Parathyroid adenoma (tissue), 2 donors: ENCODE measurements at regions not wholly inside any gene's neighbourhood (a gene's known extent, or its start where the extent isn't known, plus 50 kb on each side); places are given as distances from the start of the nearest gene placed in this dataset.

Experiments used
- H2AFZ ChIP-seq: fragments of 300-600 bp; sonication (generic); one replicate; pipeline ENCODE4 v1.7.0; 2017; ENCODE audit warnings: antibody characterized with exemption, mild to moderate bottlenecking
- H3K27ac ChIP-seq: fragments of 300-600 bp; sonication (generic); one replicate; pipeline ENCODE4 v1.7.0; 2017
- H3K27me3 ChIP-seq: fragments of 300-600 bp; sonication (generic); one replicate; pipeline ENCODE4 v1.7.0; 2017; ENCODE audit warnings: low read length; ENCODE audit not compliant: control insufficient read depth, insufficient read depth
- H3K36me3 ChIP-seq: fragments of 300-600 bp; sonication (generic); one replicate; pipeline ENCODE4 v1.7.0; 2017; ENCODE audit warnings: low read length; ENCODE audit not compliant: control insufficient read depth, insufficient read depth
- H3K4me1 ChIP-seq: fragments of 300-600 bp; sonication (generic); one replicate; pipeline ENCODE4 v1.7.0; 2017; ENCODE audit warnings: control low read depth
- H3K4me2 ChIP-seq: fragments of 300-600 bp; sonication (generic); one replicate; pipeline ENCODE4 v1.7.0; 2017; ENCODE audit warnings: low read length
- H3K4me3 ChIP-seq: fragments of 300-600 bp; sonication (generic); one replicate; pipeline ENCODE4 v1.7.0; 2017; ENCODE audit warnings: low read depth, low read length
- H3K79me2 ChIP-seq: fragments of 300-600 bp; sonication (generic); one replicate; pipeline ENCODE4 v1.7.0; 2017; ENCODE audit warnings: control low read depth
- H3K9ac ChIP-seq: fragments of 300-600 bp; sonication (generic); one replicate; pipeline ENCODE4 v1.7.0; 2017; ENCODE audit warnings: mild to moderate bottlenecking
- H3K9me3 ChIP-seq: fragments of 300-600 bp; sonication (generic); one replicate; pipeline ENCODE4 v1.7.0; 2017; ENCODE audit warnings: low read length; ENCODE audit not compliant: control insufficient read depth
- CTCF ChIP-seq: fragments of 300-600 bp; sonication (generic); IDR thresholded peaks from one replicate; pipeline ENCODE4 v1.7.0; 2017; ENCODE audit warnings: antibody characterized with exemption, mild to moderate bottlenecking
- donor health status: primary hyperparathyroidism.

- Histone ChIP-seq H3K9ac (no peak overlapping the region), H3K79me2 (no peaks in the 10 kb centered on the region), H3K36me3 (no peaks in the 10 kb centered on the region), H3K9me3 (no peaks in the 10 kb centered on the region), H3K4me1 (no peaks in the 10 kb centered on the region), H3K4me2 (no peak overlapping the region), H3K27me3 (no peaks in the 10 kb centered on the region), H2AFZ (no peak overlapping the region), H3K4me3 (no peak overlapping the region), H3K27ac (no peak overlapping the region)
- TF ChIP-seq CTCF, result no peak
Observed at GRCh38 chr14:101022916-101023435, 119.5 kb upstream of the RTL1 start.

DNA sequence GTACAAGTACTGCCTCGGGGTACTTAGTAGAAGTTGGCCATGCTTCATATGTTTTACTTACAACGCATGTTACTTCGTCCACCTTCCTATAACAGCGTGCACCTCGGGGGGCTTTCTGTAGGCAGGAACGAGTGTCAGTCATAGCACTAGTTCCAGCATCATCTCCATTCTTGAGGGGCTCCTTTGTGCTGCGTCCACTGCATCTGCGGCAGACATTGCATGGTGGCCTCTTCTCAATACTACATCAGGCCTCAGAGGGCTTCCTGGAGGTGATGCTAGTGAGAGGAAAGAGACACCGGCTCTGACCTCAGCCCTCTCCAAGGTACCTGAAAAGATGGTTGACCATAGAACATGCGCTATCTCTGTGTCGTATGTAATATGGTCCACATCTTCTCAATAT is 121.2 kb upstream of the RTL1 start:
- TF ChIP-seq CTCF, result no peak
- Histone ChIP-seq H3K9ac (no peak overlapping the region), H3K36me3 (no peaks in the 10 kb centered on the region), H3K4me2 (no peak overlapping the region), H3K4me3 (no peak overlapping the region), H3K79me2 (no peaks in the 10 kb centered on the region), H2AFZ (no peak overlapping the region), H3K4me1 (no peaks in the 10 kb centered on the region), H3K27me3 (no peaks in the 10 kb centered on the region), H3K27ac (no peak overlapping the region), H3K9me3 (no peaks in the 10 kb centered on the region)

GRCh38 chr14:101025131-101025530 is 121.6 kb upstream of the RTL1 start:
- Histone ChIP-seq H3K4me2 (no peak overlapping the region), H3K36me3 (no peaks in the 10 kb centered on the region), H3K4me3 (no peak overlapping the region), H3K27me3 (no peaks in the 10 kb centered on the region), H3K79me2 (no peaks in the 10 kb centered on the region), H3K9me3 (no peaks in the 10 kb centered on the region), H3K4me1 (no peaks in the 10 kb centered on the region), H3K27ac (no peak overlapping the region), H3K9ac (no peak overlapping the region), H2AFZ (no peak overlapping the region)
- no peak for TF ChIP-seq CTCF

- no peak overlapping the region for H3K9ac ChIP-seq
- no peak overlapping the region for H3K4me3 ChIP-seq
- no peaks in the 10 kb centered on the region for H3K36me3 ChIP-seq
- H3K9me3 ChIP-seq, result no peaks in the 10 kb centered on the region
- no peaks in the 10 kb centered on the region for H3K4me1 ChIP-seq
- no peaks in the 10 kb centered on the region for H3K79me2 ChIP-seq
- H2AFZ ChIP-seq, result no peak overlapping the region
- no peak overlapping the region for H3K27ac ChIP-seq
- no peaks in the 10 kb centered on the region for H3K27me3 ChIP-seq
- no peak for TF ChIP-seq CTCF
- no peak overlapping the region for H3K4me2 ChIP-seq
Observed at GRCh38 chr14:101025696-101026095, 122.2 kb upstream of the RTL1 start.

DNA sequence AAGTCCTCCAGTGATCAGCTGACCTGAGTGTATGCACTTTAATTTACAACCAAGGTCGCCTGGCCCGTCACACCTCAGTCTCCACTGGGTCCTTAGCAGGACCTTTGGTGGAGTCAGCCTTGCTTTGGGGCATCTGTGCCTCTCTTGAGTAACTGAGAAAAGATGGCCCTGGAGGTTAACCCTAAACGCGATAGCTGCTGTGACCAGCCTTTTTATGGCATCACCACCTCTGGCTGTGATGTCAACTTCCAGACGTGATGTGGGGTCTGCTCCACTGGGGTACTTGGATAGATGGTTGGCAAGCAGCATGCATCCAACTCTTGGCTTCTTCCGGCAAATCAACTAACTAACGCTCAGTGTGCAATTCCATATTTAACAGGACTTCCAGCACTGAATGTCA is 122.8 kb upstream of the RTL1 start:
- H3K9ac ChIP-seq, result no peak overlapping the region
- H3K4me3 ChIP-seq, result no peak overlapping the region
- no peaks in the 10 kb centered on the region for H3K36me3 ChIP-seq
- H3K27ac ChIP-seq, result no peak overlapping the region
- no peak overlapping the region for H2AFZ ChIP-seq
- no peak for TF ChIP-seq CTCF
- H3K9me3 ChIP-seq, result no peaks in the 10 kb centered on the region
- H3K27me3 ChIP-seq, result no peaks in the 10 kb centered on the region
- H3K79me2 ChIP-seq, result no peaks in the 10 kb centered on the region
- H3K4me1 ChIP-seq, result no peaks in the 10 kb centered on the region
- H3K4me2 ChIP-seq, result no peak overlapping the region
